ENCODE measurements at regions not wholly inside any gene's neighbourhood (a gene's known extent, or its start where the extent isn't known, plus 50 kb on each side); places are given as distances from the start of the nearest gene placed in this dataset.
"Not testable (repeated sequence)": the region's sequence is repeated elsewhere in the genome, so short reads cannot be mapped to it uniquely, and the experiment has no call there.

DNA sequence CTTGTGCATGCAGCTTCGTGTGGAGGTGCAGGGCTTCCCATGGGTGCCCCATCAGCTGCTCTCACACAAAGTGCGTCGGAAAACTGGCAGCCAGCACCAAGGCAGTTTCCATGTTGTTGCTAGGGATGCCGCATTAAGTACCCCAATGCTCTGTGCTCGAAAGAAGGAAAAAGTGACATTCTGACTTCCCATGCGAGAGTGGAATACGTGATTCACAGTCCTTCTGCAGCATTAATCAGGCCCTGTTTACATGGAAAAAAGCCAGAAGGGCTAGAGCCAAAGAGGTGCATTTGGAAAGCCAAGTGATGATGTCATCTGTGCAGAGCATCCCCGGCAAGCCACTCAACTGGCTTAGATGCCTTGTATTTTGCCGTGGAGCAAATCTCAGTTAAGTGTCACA is 258.3 kb downstream of the GATA3 start:
- H3K36me3 ChIP-seq, result no peaks in the 10 kb centered on the region
- DNase-seq, result no peak
- no peak for FAIRE-seq
- no peaks in the 10 kb centered on the region for H3K9me3 ChIP-seq
- H3K27ac ChIP-seq, result no peak overlapping the region
- TF ChIP-seq, protein P1, sequence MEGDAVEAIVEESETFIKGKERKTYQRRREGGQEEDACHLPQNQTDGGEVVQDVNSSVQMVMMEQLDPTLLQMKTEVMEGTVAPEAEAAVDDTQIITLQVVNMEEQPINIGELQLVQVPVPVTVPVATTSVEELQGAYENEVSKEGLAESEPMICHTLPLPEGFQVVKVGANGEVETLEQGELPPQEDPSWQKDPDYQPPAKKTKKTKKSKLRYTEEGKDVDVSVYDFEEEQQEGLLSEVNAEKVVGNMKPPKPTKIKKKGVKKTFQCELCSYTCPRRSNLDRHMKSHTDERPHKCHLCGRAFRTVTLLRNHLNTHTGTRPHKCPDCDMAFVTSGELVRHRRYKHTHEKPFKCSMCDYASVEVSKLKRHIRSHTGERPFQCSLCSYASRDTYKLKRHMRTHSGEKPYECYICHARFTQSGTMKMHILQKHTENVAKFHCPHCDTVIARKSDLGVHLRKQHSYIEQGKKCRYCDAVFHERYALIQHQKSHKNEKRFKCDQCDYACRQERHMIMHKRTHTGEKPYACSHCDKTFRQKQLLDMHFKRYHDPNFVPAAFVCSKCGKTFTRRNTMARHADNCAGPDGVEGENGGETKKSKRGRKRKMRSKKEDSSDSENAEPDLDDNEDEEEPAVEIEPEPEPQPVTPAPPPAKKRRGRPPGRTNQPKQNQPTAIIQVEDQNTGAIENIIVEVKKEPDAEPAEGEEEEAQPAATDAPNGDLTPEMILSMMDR (IDR thresholded peaks at IDR 0.05), result no peak
- no peaks in the 10 kb centered on the region for H3K4me1 ChIP-seq
- intact Hi-C loops (cut with DNase I), result no loop called here
- WGBS, 2 donors, result 53 to 61% methylated on average over 9 of the region's 9 CpGs
- H3K27me3 ChIP-seq, result no peaks in the 10 kb centered on the region
- no peak for ATAC-seq
- H3K4me3 ChIP-seq, result no peak overlapping the region

DNA sequence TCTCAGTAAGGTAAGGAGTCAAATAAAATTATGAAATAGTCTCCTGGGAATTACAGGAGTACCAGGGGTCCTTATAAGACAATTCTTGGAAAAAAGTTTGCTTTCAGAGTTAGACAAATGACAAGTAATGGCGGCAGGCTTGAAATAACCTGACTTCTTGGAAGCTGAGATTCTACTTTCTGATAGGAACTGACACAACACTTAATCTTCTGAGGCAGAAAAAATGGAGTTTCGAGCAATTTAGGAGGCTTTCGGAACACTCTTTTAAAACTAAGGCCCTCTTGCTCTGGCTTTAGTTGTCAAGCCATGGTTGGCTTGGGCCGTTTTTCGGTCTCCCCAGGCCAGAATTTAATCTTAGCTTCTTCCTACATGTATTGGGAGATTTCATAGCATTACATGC is 260.0 kb downstream of the GATA3 start:
- H3K9me3 ChIP-seq, result no peaks in the 10 kb centered on the region
- H3K27ac ChIP-seq, result no peak overlapping the region
- TF ChIP-seq, protein P1 (IDR thresholded peaks at IDR 0.05), result no peak
- FAIRE-seq (no peak), DNase-seq (no peak), ATAC-seq (no peak)
- H3K4me3 ChIP-seq, result no peak overlapping the region
- no peaks in the 10 kb centered on the region for H3K27me3 ChIP-seq
- H3K4me1 ChIP-seq, result no peaks in the 10 kb centered on the region
- 72 to 76% methylated on average over 5 of the region's 5 CpGs for WGBS, 2 donors
- H3K36me3 ChIP-seq, result no peaks in the 10 kb centered on the region
- intact Hi-C loops (cut with DNase I), result no loop called here

GRCh38 chr10:8315619-8316021 is 261.1 kb downstream of the GATA3 start:
- H3K27ac ChIP-seq, result no peak overlapping the region

GRCh38 chr10:8316284-8316683 is 261.8 kb downstream of the GATA3 start:
- TF ChIP-seq, protein P1 (IDR thresholded peaks at IDR 0.05), result no peak
- H3K27me3 ChIP-seq, result no peaks in the 10 kb centered on the region
- ATAC-seq (no peak), DNase-seq (no peak), FAIRE-seq (no peak)
- no peaks in the 10 kb centered on the region for H3K9me3 ChIP-seq
- no peaks in the 10 kb centered on the region for H3K4me1 ChIP-seq
- no peaks in the 10 kb centered on the region for H3K36me3 ChIP-seq
- 62 to 67% methylated on average over 6 of the region's 6 CpGs for WGBS, 2 donors
- no peak overlapping the region for H3K4me3 ChIP-seq
- H3K27ac ChIP-seq, result no peak overlapping the region
- intact Hi-C loops (cut with DNase I), result no loop called here

More at GRCh38 chr10:8315619-8316021, 261.1 kb downstream of the GATA3 start:
- FAIRE-seq (no peak), DNase-seq (no peak), ATAC-seq (no peak)
- intact Hi-C loops (cut with DNase I), result no loop called here
- H3K36me3 ChIP-seq, result no peaks in the 10 kb centered on the region
- 20 to 24% methylated on average over 1 of the region's 1 CpG for WGBS, 2 donors
- no peak overlapping the region for H3K4me3 ChIP-seq
- no peaks in the 10 kb centered on the region for H3K4me1 ChIP-seq
- TF ChIP-seq, protein P1 (IDR thresholded peaks at IDR 0.05), result no peak
- H3K9me3 ChIP-seq, result no peaks in the 10 kb centered on the region
- no peaks in the 10 kb centered on the region for H3K27me3 ChIP-seq

DNA sequence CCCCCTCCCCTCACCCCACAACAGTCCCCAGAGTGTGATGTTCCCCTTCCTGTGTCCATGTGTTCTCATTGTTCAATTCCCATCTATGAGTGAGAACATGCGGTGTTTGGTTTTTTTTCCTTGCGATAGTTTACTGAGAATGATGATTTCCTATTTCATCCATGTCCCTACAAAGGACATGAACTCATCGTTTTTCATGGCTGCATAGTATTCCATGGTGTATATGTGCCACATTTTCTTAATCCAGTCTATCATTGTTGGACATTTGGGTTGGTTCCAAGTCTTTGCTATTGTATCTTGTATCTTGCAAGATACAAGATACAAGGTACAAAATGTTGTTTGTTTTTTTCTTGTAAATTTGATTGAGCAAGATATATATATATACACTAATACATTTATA is 263.9 kb downstream of the GATA3 start:
- ATAC-seq; H3K9me3 ChIP-seq; H3K36me3 ChIP-seq; H3K27me3 ChIP-seq; intact Hi-C loops (cut with DNase I); H3K4me3 ChIP-seq; H3K27ac ChIP-seq; H3K4me1 ChIP-seq; DNase-seq; FAIRE-seq: not testable (repeated sequence)
- 85 to 100% methylated on average over 2 to 3 of the region's 3 CpGs for WGBS, 2 donors

- 85 to 93% methylated on average over 2 of the region's 2 CpGs for WGBS, 2 donors
- TF ChIP-seq, protein P1 (IDR thresholded peaks at IDR 0.05), result no peak
- DNase-seq (no peak), FAIRE-seq (no peak), ATAC-seq (no peak)
- H3K27me3 ChIP-seq, result no peaks in the 10 kb centered on the region
- H3K4me3 ChIP-seq, result no peak overlapping the region
- H3K36me3 ChIP-seq, result no peaks in the 10 kb centered on the region
- no peak overlapping the region for H3K27ac ChIP-seq
- intact Hi-C loops (cut with DNase I), result no loop called here
- H3K9me3 ChIP-seq, result no peaks in the 10 kb centered on the region
- no peaks in the 10 kb centered on the region for H3K4me1 ChIP-seq
These were observed 264.5 kb downstream of the GATA3 start for GRCh38 chr10:8318956-8319355.
